Upper lobe of right lung (tissue), 1 donor: ENCODE measurements at regions not wholly inside any gene's neighbourhood (a gene's known extent, or its start where the extent isn't known, plus 50 kb on each side); places are given as distances from the start of the nearest gene placed in this dataset.

Experiments
- ATAC-seq: fragments of 200-7000 bp; cut with Tn5 transposase; one replicate; pipeline ENCODE4 v1.9.1; 2020; ENCODE audit warnings: mild to moderate bottlenecking, moderate library complexity
- DNase-seq: peaks from one replicate; pipeline ENCODE4 v3.0.0-alpha.2; 2020
- H3K27ac ChIP-seq: fragments of 200-600 bp; one replicate; pipeline ENCODE4 v1.8.0; 2022
- H3K27me3 ChIP-seq: fragments of 200-600 bp; one replicate; pipeline ENCODE4 v1.8.0; 2022; ENCODE audit warnings: mild to moderate bottlenecking
- H3K36me3 ChIP-seq: fragments of 200-600 bp; one replicate; pipeline ENCODE4 v1.8.0; 2022
- H3K4me1 ChIP-seq: fragments of 200-600 bp; one replicate; pipeline ENCODE4 v1.8.0; 2022
- H3K4me3 ChIP-seq: fragments of 200-600 bp; one replicate; pipeline ENCODE4 v1.8.0; 2022; ENCODE audit warnings: mild to moderate bottlenecking
- H3K9me3 ChIP-seq: fragments of 200-600 bp; one replicate; pipeline ENCODE4 v1.8.0; 2022
- intact Hi-C: fragments of 100-400 bp; cut with DNase I; formaldehyde crosslinking; loops from one replicate; pipeline ENCODE4 v1.11.0; 2022
- TF ChIP-seq, protein P1 (sequence below): fragments of 200-600 bp; IDR thresholded peaks from one replicate; pipeline ENCODE4 v1.8.0; 2022; ENCODE audit warnings: antibody characterized with exemption
- donor health status: DM: no; HTN: yes; CAD: no; lungs with severe emphysema.

- no peak overlapping the region for H3K4me3 ChIP-seq
- DNase-seq, result no peak
- no peaks in the 10 kb centered on the region for H3K27me3 ChIP-seq
- H3K36me3 ChIP-seq, result no peaks in the 10 kb centered on the region
- intact Hi-C loops, result no loop called here
- ATAC-seq, result no peak
- TF ChIP-seq, protein P1, sequence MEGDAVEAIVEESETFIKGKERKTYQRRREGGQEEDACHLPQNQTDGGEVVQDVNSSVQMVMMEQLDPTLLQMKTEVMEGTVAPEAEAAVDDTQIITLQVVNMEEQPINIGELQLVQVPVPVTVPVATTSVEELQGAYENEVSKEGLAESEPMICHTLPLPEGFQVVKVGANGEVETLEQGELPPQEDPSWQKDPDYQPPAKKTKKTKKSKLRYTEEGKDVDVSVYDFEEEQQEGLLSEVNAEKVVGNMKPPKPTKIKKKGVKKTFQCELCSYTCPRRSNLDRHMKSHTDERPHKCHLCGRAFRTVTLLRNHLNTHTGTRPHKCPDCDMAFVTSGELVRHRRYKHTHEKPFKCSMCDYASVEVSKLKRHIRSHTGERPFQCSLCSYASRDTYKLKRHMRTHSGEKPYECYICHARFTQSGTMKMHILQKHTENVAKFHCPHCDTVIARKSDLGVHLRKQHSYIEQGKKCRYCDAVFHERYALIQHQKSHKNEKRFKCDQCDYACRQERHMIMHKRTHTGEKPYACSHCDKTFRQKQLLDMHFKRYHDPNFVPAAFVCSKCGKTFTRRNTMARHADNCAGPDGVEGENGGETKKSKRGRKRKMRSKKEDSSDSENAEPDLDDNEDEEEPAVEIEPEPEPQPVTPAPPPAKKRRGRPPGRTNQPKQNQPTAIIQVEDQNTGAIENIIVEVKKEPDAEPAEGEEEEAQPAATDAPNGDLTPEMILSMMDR, result no peak
- no peaks in the 10 kb centered on the region for H3K4me1 ChIP-seq
- H3K9me3 ChIP-seq, result no peaks in the 10 kb centered on the region
- H3K27ac ChIP-seq, result no peak overlapping the region
These were observed 624.5 kb upstream of the CHORDC1 start for GRCh38 chr11:90847268-90847886.

- no peak for ATAC-seq
- Histone ChIP-seq H3K27ac (no peak overlapping the region), H3K27me3 (no peaks in the 10 kb centered on the region), H3K4me3 (no peak overlapping the region), H3K9me3 (no peaks in the 10 kb centered on the region), H3K36me3 (no peaks in the 10 kb centered on the region), H3K4me1 (no peaks in the 10 kb centered on the region)
- intact Hi-C loops, result no loop called here
- TF ChIP-seq, protein P1, result no peak
- DNase-seq, result no peak
These were observed 623.8 kb upstream of the CHORDC1 start for GRCh38 chr11:90846628-90847027.

DNA sequence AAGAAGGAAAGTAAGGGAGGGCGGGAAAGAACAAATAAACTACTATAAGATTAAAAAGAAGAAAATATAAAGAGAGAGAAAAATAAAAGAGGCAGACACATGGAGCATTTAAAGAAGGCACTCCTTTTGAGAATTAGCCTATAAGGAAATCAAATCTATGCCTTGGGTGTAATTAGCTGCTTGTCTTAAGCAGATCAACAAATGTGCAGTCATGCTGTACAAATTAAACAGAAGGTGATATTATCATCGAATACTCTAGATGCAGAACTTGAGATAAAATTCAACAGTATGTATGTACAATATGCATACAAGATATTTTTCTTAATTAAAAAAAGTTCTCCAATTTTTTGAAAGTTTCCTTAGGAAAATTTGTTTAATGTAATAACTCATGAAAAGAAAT lies 623.0 kb upstream of the CHORDC1 start:
- no peaks in the 10 kb centered on the region for H3K4me1 ChIP-seq
- DNase-seq (no peak), ATAC-seq (no peak)
- no peaks in the 10 kb centered on the region for H3K27me3 ChIP-seq
- H3K9me3 ChIP-seq, result no peaks in the 10 kb centered on the region
- H3K36me3 ChIP-seq, result no peaks in the 10 kb centered on the region
- no peak overlapping the region for H3K27ac ChIP-seq
- H3K4me3 ChIP-seq, result no peak overlapping the region
- intact Hi-C loops, result no loop called here
- TF ChIP-seq, protein P1, result no peak

DNA sequence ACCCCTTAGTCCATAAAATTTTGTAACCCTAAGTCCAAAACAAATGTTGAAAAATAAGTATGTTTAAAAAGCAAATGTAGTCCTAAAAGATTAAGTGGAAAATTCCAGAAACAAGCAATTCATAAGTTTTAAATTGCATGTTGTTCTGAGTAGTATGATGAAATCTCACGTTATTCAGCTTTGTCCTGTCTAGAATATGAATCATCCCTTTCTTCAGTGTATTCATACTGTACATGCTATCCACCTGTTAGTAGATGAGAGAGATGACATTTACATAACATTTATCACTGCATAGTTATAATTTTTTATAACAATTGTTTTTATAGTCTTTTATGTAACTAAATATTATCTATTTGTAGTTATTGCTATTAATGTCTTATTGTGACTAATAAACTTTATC lies 622.3 kb upstream of the CHORDC1 start:
- Histone ChIP-seq H3K36me3 (no peaks in the 10 kb centered on the region), H3K4me1 (no peaks in the 10 kb centered on the region), H3K9me3 (no peaks in the 10 kb centered on the region), H3K27me3 (no peaks in the 10 kb centered on the region), H3K4me3 (no peak overlapping the region), H3K27ac (no peak overlapping the region)
- intact Hi-C loops, result no loop called here
- no peak for ATAC-seq
- DNase-seq, result no peak
- TF ChIP-seq, protein P1, result no peak

- no peaks in the 10 kb centered on the region for H3K27me3 ChIP-seq
- intact Hi-C loops, result no loop called here
- no peaks in the 10 kb centered on the region for H3K9me3 ChIP-seq
- no peak overlapping the region for H3K4me3 ChIP-seq
- no peak for DNase-seq
- no peak for ATAC-seq
- H3K4me1 ChIP-seq, result no peaks in the 10 kb centered on the region
- TF ChIP-seq, protein P1, result no peak
- no peak overlapping the region for H3K27ac ChIP-seq
- no peaks in the 10 kb centered on the region for H3K36me3 ChIP-seq
These were observed 621.2 kb upstream of the CHORDC1 start for GRCh38 chr11:90844041-90844440.

GRCh38 chr11:90842681-90843080 lies 619.8 kb upstream of the CHORDC1 start:
- no peak for DNase-seq
- Histone ChIP-seq H3K4me3 (no peak overlapping the region), H3K9me3 (no peaks in the 10 kb centered on the region), H3K4me1 (no peaks in the 10 kb centered on the region), H3K36me3 (no peaks in the 10 kb centered on the region), H3K27me3 (no peaks in the 10 kb centered on the region), H3K27ac (no peak overlapping the region)
- intact Hi-C loops, result no loop called here
- ATAC-seq, result no peak
- TF ChIP-seq, protein P1, result no peak
